H1 (cell line): ENCODE measurements at regions not wholly inside any gene's neighbourhood (a gene's known extent, or its start where the extent isn't known, plus 50 kb on each side); places are given as distances from the start of the nearest gene placed in this dataset.

Experiments used
- TF ChIP-seq, protein P1 (sequence below): fragments of 300-600 bp; sonication (generic); IDR thresholded peaks from 2 replicates; pipeline ENCODE4 v1.7.1; 2012; ENCODE audit warnings: low read length, moderate library complexity, mild to moderate bottlenecking, inconsistent platforms; ENCODE audit not compliant: insufficient replicate concordance

GRCh38 chr5:125384071-125384470 is 637.6 kb upstream of the ZNF608 start (continued):
- TF ChIP-seq, protein P1, sequence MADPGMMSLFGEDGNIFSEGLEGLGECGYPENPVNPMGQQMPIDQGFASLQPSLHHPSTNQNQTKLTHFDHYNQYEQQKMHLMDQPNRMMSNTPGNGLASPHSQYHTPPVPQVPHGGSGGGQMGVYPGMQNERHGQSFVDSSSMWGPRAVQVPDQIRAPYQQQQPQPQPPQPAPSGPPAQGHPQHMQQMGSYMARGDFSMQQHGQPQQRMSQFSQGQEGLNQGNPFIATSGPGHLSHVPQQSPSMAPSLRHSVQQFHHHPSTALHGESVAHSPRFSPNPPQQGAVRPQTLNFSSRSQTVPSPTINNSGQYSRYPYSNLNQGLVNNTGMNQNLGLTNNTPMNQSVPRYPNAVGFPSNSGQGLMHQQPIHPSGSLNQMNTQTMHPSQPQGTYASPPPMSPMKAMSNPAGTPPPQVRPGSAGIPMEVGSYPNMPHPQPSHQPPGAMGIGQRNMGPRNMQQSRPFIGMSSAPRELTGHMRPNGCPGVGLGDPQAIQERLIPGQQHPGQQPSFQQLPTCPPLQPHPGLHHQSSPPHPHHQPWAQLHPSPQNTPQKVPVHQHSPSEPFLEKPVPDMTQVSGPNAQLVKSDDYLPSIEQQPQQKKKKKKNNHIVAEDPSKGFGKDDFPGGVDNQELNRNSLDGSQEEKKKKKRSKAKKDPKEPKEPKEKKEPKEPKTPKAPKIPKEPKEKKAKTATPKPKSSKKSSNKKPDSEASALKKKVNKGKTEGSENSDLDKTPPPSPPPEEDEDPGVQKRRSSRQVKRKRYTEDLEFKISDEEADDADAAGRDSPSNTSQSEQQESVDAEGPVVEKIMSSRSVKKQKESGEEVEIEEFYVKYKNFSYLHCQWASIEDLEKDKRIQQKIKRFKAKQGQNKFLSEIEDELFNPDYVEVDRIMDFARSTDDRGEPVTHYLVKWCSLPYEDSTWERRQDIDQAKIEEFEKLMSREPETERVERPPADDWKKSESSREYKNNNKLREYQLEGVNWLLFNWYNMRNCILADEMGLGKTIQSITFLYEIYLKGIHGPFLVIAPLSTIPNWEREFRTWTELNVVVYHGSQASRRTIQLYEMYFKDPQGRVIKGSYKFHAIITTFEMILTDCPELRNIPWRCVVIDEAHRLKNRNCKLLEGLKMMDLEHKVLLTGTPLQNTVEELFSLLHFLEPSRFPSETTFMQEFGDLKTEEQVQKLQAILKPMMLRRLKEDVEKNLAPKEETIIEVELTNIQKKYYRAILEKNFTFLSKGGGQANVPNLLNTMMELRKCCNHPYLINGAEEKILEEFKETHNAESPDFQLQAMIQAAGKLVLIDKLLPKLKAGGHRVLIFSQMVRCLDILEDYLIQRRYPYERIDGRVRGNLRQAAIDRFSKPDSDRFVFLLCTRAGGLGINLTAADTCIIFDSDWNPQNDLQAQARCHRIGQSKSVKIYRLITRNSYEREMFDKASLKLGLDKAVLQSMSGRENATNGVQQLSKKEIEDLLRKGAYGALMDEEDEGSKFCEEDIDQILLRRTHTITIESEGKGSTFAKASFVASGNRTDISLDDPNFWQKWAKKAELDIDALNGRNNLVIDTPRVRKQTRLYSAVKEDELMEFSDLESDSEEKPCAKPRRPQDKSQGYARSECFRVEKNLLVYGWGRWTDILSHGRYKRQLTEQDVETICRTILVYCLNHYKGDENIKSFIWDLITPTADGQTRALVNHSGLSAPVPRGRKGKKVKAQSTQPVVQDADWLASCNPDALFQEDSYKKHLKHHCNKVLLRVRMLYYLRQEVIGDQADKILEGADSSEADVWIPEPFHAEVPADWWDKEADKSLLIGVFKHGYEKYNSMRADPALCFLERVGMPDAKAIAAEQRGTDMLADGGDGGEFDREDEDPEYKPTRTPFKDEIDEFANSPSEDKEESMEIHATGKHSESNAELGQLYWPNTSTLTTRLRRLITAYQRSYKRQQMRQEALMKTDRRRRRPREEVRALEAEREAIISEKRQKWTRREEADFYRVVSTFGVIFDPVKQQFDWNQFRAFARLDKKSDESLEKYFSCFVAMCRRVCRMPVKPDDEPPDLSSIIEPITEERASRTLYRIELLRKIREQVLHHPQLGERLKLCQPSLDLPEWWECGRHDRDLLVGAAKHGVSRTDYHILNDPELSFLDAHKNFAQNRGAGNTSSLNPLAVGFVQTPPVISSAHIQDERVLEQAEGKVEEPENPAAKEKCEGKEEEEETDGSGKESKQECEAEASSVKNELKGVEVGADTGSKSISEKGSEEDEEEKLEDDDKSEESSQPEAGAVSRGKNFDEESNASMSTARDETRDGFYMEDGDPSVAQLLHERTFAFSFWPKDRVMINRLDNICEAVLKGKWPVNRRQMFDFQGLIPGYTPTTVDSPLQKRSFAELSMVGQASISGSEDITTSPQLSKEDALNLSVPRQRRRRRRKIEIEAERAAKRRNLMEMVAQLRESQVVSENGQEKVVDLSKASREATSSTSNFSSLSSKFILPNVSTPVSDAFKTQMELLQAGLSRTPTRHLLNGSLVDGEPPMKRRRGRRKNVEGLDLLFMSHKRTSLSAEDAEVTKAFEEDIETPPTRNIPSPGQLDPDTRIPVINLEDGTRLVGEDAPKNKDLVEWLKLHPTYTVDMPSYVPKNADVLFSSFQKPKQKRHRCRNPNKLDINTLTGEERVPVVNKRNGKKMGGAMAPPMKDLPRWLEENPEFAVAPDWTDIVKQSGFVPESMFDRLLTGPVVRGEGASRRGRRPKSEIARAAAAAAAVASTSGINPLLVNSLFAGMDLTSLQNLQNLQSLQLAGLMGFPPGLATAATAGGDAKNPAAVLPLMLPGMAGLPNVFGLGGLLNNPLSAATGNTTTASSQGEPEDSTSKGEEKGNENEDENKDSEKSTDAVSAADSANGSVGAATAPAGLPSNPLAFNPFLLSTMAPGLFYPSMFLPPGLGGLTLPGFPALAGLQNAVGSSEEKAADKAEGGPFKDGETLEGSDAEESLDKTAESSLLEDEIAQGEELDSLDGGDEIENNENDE, result no peak
